Colonic mucosa (tissue), 4 donors: ENCODE measurements at regions not wholly inside any gene's neighbourhood (a gene's known extent, or its start where the extent isn't known, plus 50 kb on each side); places are given as distances from the start of the nearest gene placed in this dataset.

Experiments used
- DNase-seq: peaks from one replicate; pipeline ENCODE4 v3.0.0-alpha.2; 2020
- H3K27ac ChIP-seq: fragments of 200-600 bp; one replicate; pipeline ENCODE4 v1.8.0; 2021
- H3K27me3 ChIP-seq: fragments of 200-600 bp; one replicate; pipeline ENCODE4 v1.8.0; 2021
- H3K36me3 ChIP-seq: fragments of 200-600 bp; one replicate; pipeline ENCODE4 v1.8.0; 2021
- H3K4me1 ChIP-seq: fragments of 200-600 bp; one replicate; pipeline ENCODE4 v1.8.0; 2021; ENCODE audit warnings: mild to moderate bottlenecking
- H3K4me3 ChIP-seq: fragments of 200-600 bp; one replicate; pipeline ENCODE4 v1.8.0; 2021
- H3K9ac ChIP-seq, 2 donors: one replicate each; pipeline ENCODE4 v1.7.0; 2013; ENCODE audit warnings: control low read depth in 2 of 2, low read depth in 2 of 2, low read length in 2 of 2
- H3K9me3 ChIP-seq: fragments of 200-600 bp; one replicate; pipeline ENCODE4 v1.8.0; 2021
- CTCF ChIP-seq: fragments of 200-600 bp; IDR thresholded peaks from one replicate; pipeline ENCODE4 v1.8.0; 2022; ENCODE audit warnings: antibody characterized with exemption, mild to moderate bottlenecking
- intact Hi-C: fragments of 100-400 bp; cut with DNase I; formaldehyde crosslinking; loops from one replicate; pipeline ENCODE4 v1.14.1; 2022
- donor health status: healthy.
- donor health status: DM: no; HTN: no; CAD: no.
- donor health status: DM: no; HTN: no; CAD: no.

GRCh38 chr1:30613188-30613587 is 110.2 kb downstream of the MATN1 start:
- H3K36me3 ChIP-seq: no peaks in the 10 kb centered on the region
- DNase-seq: no peak
- H3K27me3 ChIP-seq: no peaks in the 10 kb centered on the region
- TF ChIP-seq CTCF: no peak
- no peak overlapping the region for H3K9ac ChIP-seq
- H3K27ac ChIP-seq: no peak overlapping the region
- H3K9me3 ChIP-seq: no peaks in the 10 kb centered on the region
- H3K4me3 ChIP-seq: no peak overlapping the region
- intact Hi-C loops: no loop called here
- H3K4me1 ChIP-seq: no peaks in the 10 kb centered on the region

GRCh38 chr1:30612536-30613065 is 110.8 kb downstream of the MATN1 start:
- intact Hi-C loops: no loop called here
- no peak overlapping the region for H3K4me3 ChIP-seq
- no peak for DNase-seq
- TF ChIP-seq CTCF: no peak
- no peaks in the 10 kb centered on the region for H3K27me3 ChIP-seq
- H3K9me3 ChIP-seq: no peaks in the 10 kb centered on the region
- H3K27ac ChIP-seq: no peak overlapping the region
- H3K36me3 ChIP-seq: no peaks in the 10 kb centered on the region
- no peak overlapping the region for H3K9ac ChIP-seq
- H3K4me1 ChIP-seq: no peaks in the 10 kb centered on the region

DNA sequence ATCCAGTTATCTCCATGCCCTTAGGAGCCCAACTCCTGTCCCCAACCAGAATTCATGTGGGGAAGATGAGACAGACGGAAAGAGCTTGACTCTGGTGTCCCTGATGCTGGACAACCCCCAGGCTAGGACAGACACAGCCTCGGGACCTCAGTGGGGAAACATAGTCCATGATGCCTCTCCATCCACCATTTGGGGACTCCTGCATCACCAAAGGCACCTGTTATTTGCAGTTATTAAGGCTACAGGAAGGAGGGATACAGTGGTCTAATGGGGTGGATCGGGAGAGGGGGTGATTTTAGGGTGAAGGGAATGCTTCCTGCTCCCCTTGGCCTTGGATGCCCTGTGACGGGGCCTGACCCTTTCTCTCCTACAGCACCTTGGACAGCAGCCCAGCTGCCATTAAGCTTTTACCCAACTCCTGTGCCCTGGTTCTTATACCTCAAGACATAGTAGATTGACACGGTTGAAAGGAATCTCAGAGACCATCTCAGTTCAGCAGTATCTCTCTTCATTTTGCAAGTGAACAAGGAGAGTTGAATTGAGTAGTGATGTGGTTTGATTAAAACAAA is 111.6 kb downstream of the MATN1 start:
- Histone ChIP-seq H3K4me1 (no peaks in the 10 kb centered on the region), H3K27me3 (no peaks in the 10 kb centered on the region), H3K36me3 (no peaks in the 10 kb centered on the region), H3K4me3 (no peak overlapping the region), H3K27ac (no peak overlapping the region), H3K9ac (no peak overlapping the region), H3K9me3 (no peaks in the 10 kb centered on the region)
- no peak for DNase-seq
- intact Hi-C loops: no loop called here
- no peak for TF ChIP-seq CTCF

DNA sequence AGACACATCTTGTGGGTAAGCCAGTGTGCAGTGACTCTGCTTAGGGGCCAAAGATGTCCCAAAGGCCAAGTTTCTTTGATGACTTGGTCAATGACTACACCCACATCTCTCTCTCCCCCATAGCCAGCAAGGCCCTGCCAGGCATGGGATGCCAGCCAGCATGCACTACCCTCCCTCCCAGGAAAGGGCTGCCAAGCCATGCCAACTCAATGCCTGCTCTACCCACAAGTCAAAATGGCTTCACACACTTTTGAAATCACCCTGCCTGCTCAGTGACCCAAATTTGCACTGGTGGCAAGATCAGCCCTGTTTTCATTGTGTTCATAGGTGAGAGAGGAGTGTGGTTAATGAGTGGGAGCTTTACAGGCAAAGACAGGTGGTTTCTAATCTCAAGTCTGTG is 112.5 kb downstream of the MATN1 start:
- Histone ChIP-seq H3K9ac (no peak overlapping the region), H3K27ac (no peak overlapping the region), H3K27me3 (no peaks in the 10 kb centered on the region), H3K36me3 (no peaks in the 10 kb centered on the region), H3K4me3 (no peak overlapping the region), H3K9me3 (no peaks in the 10 kb centered on the region), H3K4me1 (no peaks in the 10 kb centered on the region)
- intact Hi-C loops: no loop called here
- no peak for TF ChIP-seq CTCF
- DNase-seq: no peak

GRCh38 chr1:30609999-30610345 is 113.4 kb downstream of the MATN1 start:
- Histone ChIP-seq H3K9ac (no peak overlapping the region), H3K27me3 (no peaks in the 10 kb centered on the region), H3K27ac (no peak overlapping the region), H3K9me3 (no peaks in the 10 kb centered on the region), H3K4me1 (no peaks in the 10 kb centered on the region), H3K4me3 (no peak overlapping the region), H3K36me3 (no peaks in the 10 kb centered on the region)
- no peak for DNase-seq
- TF ChIP-seq CTCF: no peak
- intact Hi-C loops: no loop called here
